ENCODE measurements at regions not wholly inside any gene's neighbourhood (a gene's known extent, or its start where the extent isn't known, plus 50 kb on each side); places are given as distances from the start of the nearest gene placed in this dataset.
A peak's percentile ranks its signal among the peaks of the same experiment; 100 is the strongest.
"Not testable (repeated sequence)": the region's sequence is repeated elsewhere in the genome, so short reads cannot be mapped to it uniquely, and the experiment has no call there.

- peak overlapping the region in 1 of 10 donors; percentile 32 for H3K27ac Mint-ChIP-seq
- no peak overlapping the region for H3K4me3 Mint-ChIP-seq
- H3K9me3 Mint-ChIP-seq = no peaks in the 10 kb centered on the region
- peaks cover 0 to 20% (median 2%) of the 10 kb centered on the region in 4 donors for H3K4me1 Mint-ChIP-seq
- ATAC-seq (no peak), DNase-seq (no peak)
- no peaks in the 10 kb centered on the region for H3K36me3 Mint-ChIP-seq
- POLR2A ChIA-PET = no interaction called here
- H3K27me3 Mint-ChIP-seq = peaks cover 0 to 2% (median 0%) of the 10 kb centered on the region in 5 donors
Measured at GRCh38 chr22:22697377-22698117, 53.1 kb downstream of the GGTLC2 start.

- Mint-ChIP-seq H3K27ac (no peak overlapping the region), H3K4me3 (no peak overlapping the region), H3K36me3 (no peaks in the 10 kb centered on the region), H3K9me3 (no peaks in the 10 kb centered on the region), H3K27me3 (peaks cover 0 to 2% (median 0%) of the 10 kb centered on the region in 5 donors), H3K4me1 (peaks cover 0 to 12% (median 2%) of the 10 kb centered on the region in 4 donors)
- POLR2A ChIA-PET = no interaction called here
- DNase-seq (no peak), ATAC-seq (no peak)
Measured at GRCh38 chr22:22698263-22698750, 53.9 kb downstream of the GGTLC2 start.

- Mint-ChIP-seq H3K36me3 (no peaks in the 10 kb centered on the region), H3K27me3 (peaks cover 0 to 2% (median 0%) of the 10 kb centered on the region in 5 donors), H3K9me3 (no peaks in the 10 kb centered on the region), H3K4me3 (no peak overlapping the region), H3K27ac (no peak overlapping the region), H3K4me1 (peaks cover 0 to 10% (median 2%) of the 10 kb centered on the region in 4 donors)
- ATAC-seq = no peak
- DNase-seq = no peak
- POLR2A ChIA-PET = no interaction called here
Measured at GRCh38 chr22:22700631-22701030, 56.2 kb downstream of the GGTLC2 start.

- not testable (repeated sequence) for H3K9me3 Mint-ChIP-seq, DNase-seq, ATAC-seq
Measured at GRCh38 chr22:22701557-22701956, 57.1 kb downstream of the GGTLC2 start.

GRCh38 chr22:22702237-22703202 lies 58.1 kb downstream of the GGTLC2 start:
- no peaks in the 10 kb centered on the region for H3K27me3 Mint-ChIP-seq
- no peaks in the 10 kb centered on the region for H3K9me3 Mint-ChIP-seq
- H3K4me3 Mint-ChIP-seq = no peak overlapping the region
- no peak for ATAC-seq
- POLR2A ChIA-PET = no interaction called here
- no peak overlapping the region for H3K27ac Mint-ChIP-seq
- no peak for DNase-seq
- no peaks in the 10 kb centered on the region for H3K36me3 Mint-ChIP-seq
- H3K4me1 Mint-ChIP-seq = peaks cover 0 to 10% (median 2%) of the 10 kb centered on the region in 4 donors

More at GRCh38 chr22:22701557-22701956, 57.1 kb downstream of the GGTLC2 start:
- H3K27ac Mint-ChIP-seq, H3K27me3 Mint-ChIP-seq, H3K4me3 Mint-ChIP-seq, H3K36me3 Mint-ChIP-seq, POLR2A ChIA-PET: not testable (repeated sequence)
- peaks cover 0 to 10% (median 2%) of the 10 kb centered on the region in 4 donors for H3K4me1 Mint-ChIP-seq

- Mint-ChIP-seq H3K36me3 (no peaks in the 10 kb centered on the region), H3K4me3 (no peak overlapping the region), H3K27me3 (no peaks in the 10 kb centered on the region), H3K27ac (no peak overlapping the region), H3K9me3 (no peaks in the 10 kb centered on the region), H3K4me1 (peaks cover 0 to 7% (median 2%) of the 10 kb centered on the region in 4 donors)
- POLR2A ChIA-PET = no interaction called here
- no peak for DNase-seq
- ATAC-seq = no peak
Measured at GRCh38 chr22:22703203-22703570, 58.8 kb downstream of the GGTLC2 start.

- POLR2A ChIA-PET = no interaction called here
- no peak overlapping the region for H3K4me3 Mint-ChIP-seq
Measured at GRCh38 chr22:22703715-22704114, 59.3 kb downstream of the GGTLC2 start.

GRCh38 chr22:22704156-22704946 lies 59.9 kb downstream of the GGTLC2 start:
- no peaks in the 10 kb centered on the region for H3K36me3 Mint-ChIP-seq
- DNase-seq (no peak), ATAC-seq (no peak)
- POLR2A ChIA-PET = no interaction called here
- H3K27me3 Mint-ChIP-seq = no peaks in the 10 kb centered on the region
- no peaks in the 10 kb centered on the region for H3K9me3 Mint-ChIP-seq
- peaks cover 0 to 2% (median 2%) of the 10 kb centered on the region in 4 donors for H3K4me1 Mint-ChIP-seq
- H3K27ac Mint-ChIP-seq = no peak overlapping the region
- H3K4me3 Mint-ChIP-seq = no peak overlapping the region

More at GRCh38 chr22:22703715-22704114, 59.3 kb downstream of the GGTLC2 start:
- DNase-seq (no peak), ATAC-seq (no peak)
- H3K4me1 Mint-ChIP-seq = peaks cover 0 to 2% (median 2%) of the 10 kb centered on the region in 4 donors
- H3K27ac Mint-ChIP-seq = peak overlapping the region in 1 of 10 donors; percentile 41
- H3K27me3 Mint-ChIP-seq = no peaks in the 10 kb centered on the region
- H3K9me3 Mint-ChIP-seq = no peaks in the 10 kb centered on the region
- no peaks in the 10 kb centered on the region for H3K36me3 Mint-ChIP-seq

GRCh38 chr22:22705328-22706100 lies 61.1 kb downstream of the GGTLC2 start:
- no peak overlapping the region for H3K4me3 Mint-ChIP-seq
- H3K36me3 Mint-ChIP-seq = no peaks in the 10 kb centered on the region
- H3K9me3 Mint-ChIP-seq = no peaks in the 10 kb centered on the region
- POLR2A ChIA-PET = no interaction called here
- H3K27ac Mint-ChIP-seq = no peak overlapping the region
- ATAC-seq (no peak), DNase-seq (no peak)
- H3K4me1 Mint-ChIP-seq = no peaks in the 10 kb centered on the region
- no peaks in the 10 kb centered on the region for H3K27me3 Mint-ChIP-seq

GRCh38 chr22:22706253-22706915 lies 62.0 kb downstream of the GGTLC2 start:
- POLR2A ChIA-PET = no interaction called here
- no peaks in the 10 kb centered on the region for H3K9me3 Mint-ChIP-seq
- ATAC-seq (no peak), DNase-seq (peak in 1 of 10 donors; percentile 4)
- no peak overlapping the region for H3K27ac Mint-ChIP-seq
- peaks cover 0 to 5% (median 1%) of the 10 kb centered on the region in 4 donors for H3K4me1 Mint-ChIP-seq
- no peak overlapping the region for H3K4me3 Mint-ChIP-seq
- H3K27me3 Mint-ChIP-seq = no peaks in the 10 kb centered on the region
- H3K36me3 Mint-ChIP-seq = no peaks in the 10 kb centered on the region

- peaks cover 0 to 17% (median 1%) of the 10 kb centered on the region in 4 donors for H3K4me1 Mint-ChIP-seq
- no peaks in the 10 kb centered on the region for H3K27me3 Mint-ChIP-seq
- H3K4me3 Mint-ChIP-seq = no peak overlapping the region
- H3K27ac Mint-ChIP-seq = peak overlapping the region in 1 of 10 donors; percentile 73
- DNase-seq (no peak), ATAC-seq (no peak)
- no peaks in the 10 kb centered on the region for H3K9me3 Mint-ChIP-seq
- no peaks in the 10 kb centered on the region for H3K36me3 Mint-ChIP-seq
- POLR2A ChIA-PET = no interaction called here
Measured at GRCh38 chr22:22709719-22710445, 65.5 kb downstream of the GGTLC2 start.

All from naive thymus-derived CD8-positive, alpha-beta T cell (primary cell).